Brain pericyte (primary cell): ENCODE measurements at regions not wholly inside any gene's neighbourhood (a gene's known extent, or its start where the extent isn't known, plus 50 kb on each side); places are given as distances from the start of the nearest gene placed in this dataset.

Experiments
- DNase-seq: peaks from one replicate; pipeline ENCODE4 v3.0.0-alpha.2; 2012; ENCODE audit warnings: low read depth, low spot score

GRCh38 chr9:130781569-130781968, 53.5 kb upstream of the ABL1 start:
- DNase-seq, result no peak

DNA sequence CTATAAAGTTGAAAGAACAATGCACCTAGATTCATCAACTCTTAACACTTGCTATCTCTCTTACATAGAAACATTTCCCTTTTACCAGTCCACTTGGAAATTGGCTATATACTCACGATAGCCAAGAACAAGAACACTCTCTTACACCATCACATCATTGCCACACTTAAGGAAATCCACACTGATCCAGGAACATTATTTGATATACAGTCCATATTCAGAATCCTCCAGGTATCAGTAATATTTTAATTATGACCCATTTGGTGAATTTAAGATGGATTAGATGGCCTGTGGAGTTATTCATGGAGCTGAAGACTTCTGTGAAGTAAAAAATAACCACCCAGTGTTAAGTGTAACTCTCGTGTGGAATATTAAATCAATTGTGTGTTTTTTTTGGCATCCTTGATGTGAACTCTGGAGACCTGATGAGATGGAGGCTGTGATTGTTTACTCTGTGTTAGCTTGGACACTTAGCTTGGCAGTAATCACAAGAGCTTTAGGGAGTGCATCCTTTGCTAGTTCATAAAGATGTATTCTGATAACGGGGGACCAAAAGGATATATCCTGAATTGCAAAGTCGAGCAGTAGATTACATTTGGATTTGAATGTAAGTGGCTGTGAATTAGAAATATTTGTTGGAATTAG, 52.0 kb upstream of the ABL1 start:
- no peak for DNase-seq

- DNase-seq, result no peak
Observed at GRCh38 chr9:130785053-130785452, 50.0 kb upstream of the ABL1 start.
